Activated CD8-positive, alpha-beta memory T cell treated with anti-CD3 and anti-CD28 coated beads for 24 hours (primary cell): ENCODE measurements at regions not wholly inside any gene's neighbourhood (a gene's known extent, or its start where the extent isn't known, plus 50 kb on each side); places are given as distances from the start of the nearest gene placed in this dataset.
"Not testable (repeated sequence)": the region's sequence is repeated elsewhere in the genome, so short reads cannot be mapped to it uniquely, and the experiment has no call there.

ENCODE experiments used
- DNase-seq: peaks from one replicate; pipeline ENCODE4 v3.0.0-alpha.2; 2020

DNA sequence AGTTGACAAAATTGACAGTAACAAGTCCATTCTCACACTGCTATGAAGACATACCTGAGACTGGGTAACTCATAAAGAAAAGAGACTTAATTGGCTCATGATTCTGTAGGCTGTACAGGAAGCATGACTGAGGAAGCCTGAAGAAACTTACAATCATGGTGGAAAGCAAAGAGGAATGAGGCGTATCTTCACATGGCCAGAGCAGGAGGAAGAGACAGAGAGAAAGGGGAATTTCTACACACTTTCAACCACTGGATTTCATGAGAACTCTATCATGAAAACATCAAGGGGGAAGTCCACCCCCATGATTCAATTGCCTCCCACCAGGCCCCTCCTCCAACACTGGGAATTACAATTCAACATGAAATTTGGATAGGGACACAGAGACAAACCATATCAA is 758.4 kb upstream of the SLITRK1 start:
- DNase-seq: no peak

DNA sequence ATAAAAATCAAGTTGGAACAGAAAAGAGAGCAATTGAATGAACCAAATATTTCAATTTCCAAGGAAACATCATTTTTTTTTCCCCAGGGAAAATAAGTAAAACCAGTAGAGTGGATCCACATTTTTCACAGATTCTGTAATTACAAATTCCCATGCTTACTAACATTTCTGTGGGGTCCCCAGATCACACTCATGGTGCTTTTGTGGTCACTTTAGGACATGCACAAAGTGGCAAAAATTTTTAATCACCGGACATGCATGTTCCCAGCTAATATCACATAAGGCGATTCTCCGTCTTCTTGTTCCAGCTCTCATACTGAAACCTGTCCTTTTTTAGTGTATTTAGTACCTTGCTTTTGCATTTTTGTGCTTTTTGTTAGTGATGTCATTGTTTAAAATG is 748.2 kb upstream of the SLITRK1 start:
- DNase-seq: no peak

DNA sequence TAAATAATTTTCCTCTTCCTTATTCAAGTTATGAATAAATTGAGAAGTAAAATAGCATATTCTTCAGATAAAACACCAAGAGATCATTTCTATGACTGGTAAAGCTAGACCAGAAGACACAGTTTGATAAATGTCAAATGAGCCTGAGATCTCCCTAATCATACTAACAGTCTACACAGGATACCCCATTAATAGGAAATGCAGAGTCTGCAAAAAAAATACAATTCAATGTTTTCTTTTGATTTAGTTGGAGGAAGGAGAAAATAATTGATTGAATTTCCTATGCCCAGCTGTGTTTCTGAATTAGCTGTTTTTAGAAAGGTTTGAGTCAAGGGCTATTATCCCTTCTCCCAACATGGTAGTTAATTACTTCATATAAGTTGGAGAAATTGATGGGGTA is 734.6 kb upstream of the SLITRK1 start:
- no peak for DNase-seq

DNA sequence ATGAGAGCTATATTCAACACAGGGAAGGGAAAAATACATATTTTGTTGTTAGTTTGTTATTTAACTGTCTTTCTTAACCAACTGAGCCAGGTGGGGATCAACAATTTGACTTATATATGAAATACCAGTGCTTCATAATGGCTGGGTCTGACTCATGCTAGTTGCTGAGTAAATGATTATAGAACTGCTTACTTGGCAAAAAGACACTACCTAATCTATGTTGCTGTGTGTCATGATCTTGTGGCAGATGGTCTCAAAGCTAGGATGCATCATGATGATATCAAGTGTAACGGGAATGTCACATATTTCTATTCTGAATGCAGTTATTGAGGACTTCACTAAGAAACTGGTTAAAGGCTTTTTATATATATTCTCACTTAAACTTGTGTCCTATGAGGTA is 727.4 kb upstream of the SLITRK1 start:
- DNase-seq: no peak

DNA sequence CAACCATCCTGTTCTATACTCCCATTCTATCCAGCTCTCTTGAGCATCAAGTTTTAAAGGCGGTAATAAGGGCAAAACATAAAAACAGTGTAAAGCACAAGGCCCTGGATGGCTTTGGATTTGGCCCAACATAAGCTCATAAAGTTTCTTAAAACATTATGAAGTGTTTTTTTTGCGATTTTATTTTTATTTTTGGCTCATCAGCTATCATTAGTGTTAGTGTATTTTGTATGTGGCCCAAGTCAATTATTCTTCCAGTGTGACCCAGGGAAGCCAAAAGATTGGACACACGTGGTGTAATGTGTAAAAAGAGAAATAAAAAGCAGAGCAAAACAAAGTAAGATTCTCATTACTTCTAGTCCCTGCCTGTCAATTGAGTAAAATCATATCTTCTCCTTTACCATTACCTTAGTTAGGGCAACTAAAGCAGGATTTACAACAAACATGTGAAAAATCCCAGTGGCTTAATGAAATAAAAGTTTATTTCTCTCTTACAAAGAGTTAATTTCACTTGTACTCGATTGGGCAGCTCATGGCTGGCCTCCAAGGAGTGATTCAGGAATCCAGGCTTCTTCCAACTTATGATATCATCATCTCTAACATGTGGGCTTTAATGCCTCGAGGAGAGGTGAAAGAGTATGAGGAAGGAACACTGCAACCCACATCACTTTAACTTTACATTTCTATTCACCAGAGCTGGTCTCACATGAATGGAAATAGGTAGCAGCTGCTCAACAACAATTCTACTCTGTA is 725.2 kb upstream of the SLITRK1 start:
- no peak for DNase-seq

DNA sequence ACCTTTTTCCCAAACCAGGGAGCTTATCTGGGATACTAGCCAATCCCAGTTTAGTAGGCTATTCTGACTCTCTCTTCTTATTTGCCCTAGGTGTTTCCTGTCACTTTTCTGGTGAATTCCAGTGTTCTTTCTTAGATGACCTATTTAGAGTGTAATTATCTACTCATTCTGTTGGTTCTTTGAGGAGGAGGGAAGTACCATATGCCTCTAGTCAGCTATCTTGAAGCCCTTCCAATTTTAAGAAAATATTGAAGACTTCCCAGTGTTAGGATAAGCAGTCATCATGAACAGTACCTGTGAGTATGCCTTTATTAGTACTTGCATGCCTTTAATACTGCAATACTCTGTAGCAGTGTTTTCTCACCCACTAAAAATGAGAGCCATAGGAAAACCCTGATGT is 724.3 kb upstream of the SLITRK1 start:
- DNase-seq: no peak

DNA sequence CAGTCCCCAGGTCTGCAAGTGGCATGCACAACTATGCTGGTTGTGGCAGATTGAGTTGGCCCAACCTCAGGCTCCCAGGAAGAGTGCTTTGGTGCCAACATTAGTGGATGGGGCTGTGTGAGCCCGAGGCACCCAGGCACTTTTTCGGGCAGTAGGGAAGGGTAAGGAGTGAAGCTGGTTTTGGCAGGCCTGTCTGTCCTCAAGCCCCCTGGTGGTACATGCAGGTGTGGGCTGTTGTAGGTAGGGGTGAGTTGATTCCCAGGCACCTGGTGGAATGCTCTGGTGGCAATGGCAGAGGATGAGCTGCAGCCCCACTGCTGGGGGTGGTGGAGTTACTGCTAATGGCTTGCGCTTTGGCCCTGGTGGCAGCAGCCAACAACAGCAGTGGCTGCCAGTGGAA is 723.7 kb upstream of the SLITRK1 start:
- no peak for DNase-seq

DNA sequence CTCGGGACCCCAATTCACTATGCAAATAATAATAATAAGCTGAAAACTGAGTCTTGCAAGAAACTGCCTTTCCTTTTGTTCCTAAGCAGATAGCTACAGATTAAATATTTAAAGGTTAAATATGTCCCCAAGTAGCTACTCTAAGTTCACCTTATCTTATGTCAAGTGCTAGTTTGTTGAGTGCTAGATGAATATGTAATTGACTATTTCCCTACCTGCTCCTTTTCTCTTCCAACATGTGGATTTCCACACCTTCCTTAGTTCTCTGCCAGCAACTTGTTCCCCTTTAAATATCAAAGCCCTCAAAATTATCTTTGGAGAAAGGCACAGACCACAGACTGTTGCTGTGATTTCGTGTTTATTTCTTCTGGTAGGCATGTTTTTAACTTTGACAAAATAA is 709.2 kb upstream of the SLITRK1 start:
- no peak for DNase-seq

DNA sequence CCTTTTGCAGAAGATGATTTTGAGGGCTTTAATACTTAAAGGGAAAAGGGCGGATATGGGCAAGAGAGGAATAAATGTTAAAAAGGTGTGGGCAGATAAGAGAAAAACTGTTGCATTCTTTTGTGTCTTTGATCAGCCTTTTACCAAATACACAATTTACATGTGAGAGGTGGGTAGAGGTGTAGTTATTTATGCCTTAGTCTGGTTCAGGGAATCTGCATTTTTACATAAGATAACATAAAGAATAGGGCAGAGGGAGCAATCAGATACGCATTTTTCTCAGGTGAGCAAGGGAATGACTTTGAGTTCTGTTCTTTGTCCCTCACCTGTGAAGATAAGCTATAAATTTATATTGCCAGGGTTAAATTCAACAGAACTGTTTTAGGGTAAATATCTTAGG is 708.4 kb upstream of the SLITRK1 start:
- DNase-seq: no peak

DNA sequence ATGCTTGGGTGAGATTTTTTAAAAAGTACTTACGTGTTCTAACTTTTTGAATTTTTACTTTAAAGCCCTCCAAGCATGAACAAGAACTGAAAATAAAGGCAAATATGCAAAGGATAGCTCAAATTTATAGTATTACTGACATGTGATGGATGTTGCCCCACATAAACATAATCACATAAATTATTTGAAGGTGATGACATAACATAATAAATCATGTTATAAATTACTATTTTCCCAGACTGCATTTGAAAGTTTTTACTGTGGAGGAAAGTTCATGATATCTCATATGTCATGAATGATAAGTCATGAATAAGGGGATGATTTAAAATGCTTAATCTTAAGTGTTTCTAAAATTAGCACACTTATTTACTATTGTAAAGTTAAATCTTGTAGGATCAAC is 705.7 kb upstream of the SLITRK1 start:
- DNase-seq: no peak

DNA sequence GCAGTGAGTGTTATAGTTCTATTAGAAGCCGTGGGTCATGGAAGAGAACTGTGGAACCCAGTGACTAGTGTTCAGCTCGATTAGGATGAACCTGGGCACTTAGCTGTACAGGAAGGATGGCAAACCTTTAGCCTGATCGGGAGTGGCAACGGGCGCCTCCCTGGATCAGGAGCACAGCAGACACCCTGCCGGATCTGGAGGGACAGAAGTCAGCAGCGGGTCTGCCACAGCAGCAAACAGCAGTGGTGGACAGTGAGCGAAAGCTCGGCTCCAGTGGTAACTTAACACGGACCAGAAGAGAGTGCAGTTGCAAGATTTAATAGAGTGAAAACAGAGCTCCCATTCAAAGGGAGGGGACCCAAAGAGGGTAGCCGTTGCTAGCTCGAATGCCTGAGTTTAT is 697.6 kb upstream of the SLITRK1 start:
- not testable (repeated sequence) for DNase-seq

DNA sequence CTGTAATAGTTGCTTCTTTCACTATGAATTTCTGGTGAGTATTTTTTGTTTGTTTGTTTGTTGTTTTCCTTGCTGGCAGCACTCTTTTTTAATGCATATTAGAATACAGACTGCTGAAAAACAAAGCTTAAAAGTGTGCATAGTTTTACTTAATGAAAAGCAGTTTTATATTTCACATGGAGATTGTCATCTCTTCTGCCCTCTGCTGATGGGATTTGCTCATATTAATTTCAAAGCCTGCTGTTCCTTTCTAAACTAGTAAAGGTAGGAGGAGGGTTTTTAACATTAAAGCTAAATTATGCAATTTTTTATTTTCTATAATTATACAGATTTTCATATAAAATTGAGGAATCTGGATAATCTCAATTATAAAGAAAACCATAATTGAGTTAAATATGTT is 692.6 kb upstream of the SLITRK1 start:
- no peak for DNase-seq

DNA sequence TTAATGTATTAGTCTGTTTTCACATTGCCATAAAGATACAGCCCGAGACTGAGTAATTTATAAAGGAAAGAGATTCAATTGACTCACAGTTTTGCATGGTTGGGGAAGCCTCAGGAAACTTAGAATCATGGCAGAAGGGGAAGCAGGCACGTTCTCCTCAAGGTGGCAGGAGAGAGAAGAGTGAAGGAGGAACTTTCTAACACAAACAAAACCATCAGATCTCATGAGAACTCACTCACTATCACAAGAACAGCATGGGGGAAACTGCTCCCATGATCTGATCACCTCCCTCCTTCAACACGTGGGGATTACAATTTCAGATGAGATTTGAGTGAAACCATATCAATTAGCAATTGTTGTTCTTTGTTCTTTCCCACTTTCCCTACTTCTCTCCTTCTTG is 689.0 kb upstream of the SLITRK1 start:
- no peak for DNase-seq

DNA sequence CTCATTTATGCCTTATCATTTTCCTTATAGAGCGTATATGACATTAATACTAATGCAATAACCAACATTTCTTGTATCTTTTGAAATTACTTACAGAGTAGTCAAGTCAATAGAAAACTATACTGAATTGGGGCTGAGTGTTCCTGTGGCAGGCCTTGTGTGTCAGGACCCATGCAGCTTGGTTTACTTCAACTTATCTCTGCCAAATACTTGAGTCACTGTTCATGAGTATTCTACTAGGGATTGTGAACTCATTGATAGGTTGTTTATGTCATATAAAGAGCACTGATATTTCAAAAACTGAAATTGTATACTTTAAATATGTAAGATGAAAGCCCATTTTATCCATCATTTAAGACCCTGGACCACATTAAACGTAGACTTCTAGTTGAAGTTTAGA is 688.6 kb upstream of the SLITRK1 start:
- no peak for DNase-seq

DNA sequence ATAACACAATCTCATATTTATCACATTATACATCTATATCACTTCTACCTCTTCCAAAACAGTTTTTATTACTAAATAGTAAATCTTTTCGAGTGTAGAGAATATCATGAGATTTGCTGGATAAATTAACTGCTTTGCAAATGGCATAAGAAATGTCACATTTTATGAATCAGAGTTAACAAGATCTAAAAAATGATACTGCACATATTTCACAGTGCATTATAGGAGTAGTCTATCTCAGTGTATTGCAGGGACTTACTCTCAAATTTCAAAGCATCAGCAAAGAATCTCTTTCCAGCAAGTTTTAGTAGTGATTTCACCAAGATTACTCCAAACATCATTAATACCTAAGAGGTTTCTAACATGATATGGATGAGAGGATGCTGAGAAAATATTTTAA is 687.1 kb upstream of the SLITRK1 start:
- DNase-seq: no peak

DNA sequence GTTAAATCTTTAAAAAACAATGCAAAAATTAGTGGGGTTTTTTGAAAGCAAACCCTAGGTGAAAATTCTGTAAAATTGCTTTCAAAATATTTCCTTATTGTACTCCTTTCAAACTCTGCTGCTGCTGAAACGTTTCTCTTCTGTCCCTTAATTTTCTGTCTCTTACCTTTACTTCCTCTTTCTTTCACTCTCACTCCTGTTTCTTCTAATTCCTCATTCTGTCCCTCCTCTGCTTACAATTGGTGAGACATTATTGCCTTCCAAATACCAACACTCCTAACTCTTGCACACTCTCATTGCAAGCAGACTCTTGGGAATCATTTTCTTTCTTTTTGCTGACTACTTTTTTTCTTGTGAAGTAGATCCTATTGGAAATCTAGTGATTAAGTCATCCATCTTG is 685.6 kb upstream of the SLITRK1 start:
- no peak for DNase-seq

DNA sequence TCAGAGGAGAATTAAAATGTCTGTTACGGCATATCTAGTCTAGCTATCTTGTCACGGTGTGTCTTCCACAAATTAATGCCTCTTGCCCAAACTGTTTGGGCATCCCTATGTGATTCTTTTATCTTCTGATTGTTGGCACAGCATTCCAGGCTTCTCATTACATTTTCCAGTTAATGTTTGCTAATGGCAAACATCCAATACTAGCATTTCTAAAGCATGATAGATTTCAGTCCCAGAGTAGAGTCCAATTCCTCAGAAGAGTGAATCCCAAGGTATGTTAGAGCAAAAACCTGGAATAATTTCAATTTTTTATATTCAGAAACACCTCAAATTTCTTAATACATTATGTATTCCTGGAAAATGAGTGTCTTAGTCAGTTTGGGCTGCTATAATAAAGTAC is 684.5 kb upstream of the SLITRK1 start:
- DNase-seq: no peak

DNA sequence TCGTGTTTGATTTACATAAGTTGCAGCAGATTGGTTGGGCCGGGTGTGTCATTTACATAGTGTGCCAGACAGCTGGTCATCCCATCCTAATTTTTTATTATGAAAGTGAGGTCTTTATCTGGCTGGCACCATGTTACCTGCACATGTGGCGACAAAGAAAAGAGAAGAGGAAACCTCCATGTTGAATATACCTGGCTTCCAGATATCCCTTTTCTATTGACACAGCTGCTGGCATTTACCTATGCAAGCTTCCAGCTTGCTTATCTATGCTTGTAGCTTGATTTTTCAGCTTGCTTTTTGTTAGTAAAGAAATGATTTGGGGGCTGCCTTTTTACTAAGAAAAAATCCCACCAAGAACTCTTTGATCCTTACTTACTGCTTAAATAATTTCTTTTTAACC is 681.3 kb upstream of the SLITRK1 start:
- no peak for DNase-seq

DNA sequence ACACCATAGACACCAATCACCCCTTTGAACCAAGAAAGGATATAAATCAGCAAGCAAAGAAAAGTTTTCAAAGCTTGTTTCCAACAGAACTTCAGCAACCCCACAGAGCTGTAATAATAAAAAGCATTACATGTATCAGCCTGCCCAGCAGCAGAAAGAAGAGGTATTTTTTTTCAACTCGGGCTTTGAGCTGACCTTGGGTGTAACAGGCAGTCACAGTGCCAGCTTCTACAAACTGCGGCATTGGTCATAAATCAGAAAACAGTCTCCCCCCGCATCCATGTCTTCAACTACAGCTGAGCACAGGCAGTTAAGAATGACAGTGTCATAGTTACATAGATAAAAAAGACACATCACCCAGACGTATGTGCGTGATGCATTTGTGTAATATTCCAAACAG is 671.0 kb upstream of the SLITRK1 start:
- no peak for DNase-seq

DNA sequence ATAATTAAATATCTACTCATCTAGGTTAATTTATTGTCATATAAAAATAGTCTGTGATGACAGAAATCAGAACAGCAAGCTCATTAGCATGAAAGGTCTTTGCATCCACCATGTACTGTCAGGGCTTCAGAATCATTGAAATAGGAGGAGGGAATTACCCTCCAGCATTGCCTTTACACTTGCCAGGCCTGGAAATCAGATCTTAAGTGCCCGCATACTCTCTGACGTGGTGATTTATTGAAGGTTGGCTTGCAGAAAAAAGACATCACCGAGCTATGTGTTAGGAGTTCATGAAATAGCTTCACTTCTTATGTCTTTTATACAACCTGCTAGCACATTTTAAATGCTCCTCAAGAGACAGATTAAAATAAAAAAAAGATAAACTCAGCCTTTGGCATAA is 661.7 kb upstream of the SLITRK1 start:
- no peak for DNase-seq

DNA sequence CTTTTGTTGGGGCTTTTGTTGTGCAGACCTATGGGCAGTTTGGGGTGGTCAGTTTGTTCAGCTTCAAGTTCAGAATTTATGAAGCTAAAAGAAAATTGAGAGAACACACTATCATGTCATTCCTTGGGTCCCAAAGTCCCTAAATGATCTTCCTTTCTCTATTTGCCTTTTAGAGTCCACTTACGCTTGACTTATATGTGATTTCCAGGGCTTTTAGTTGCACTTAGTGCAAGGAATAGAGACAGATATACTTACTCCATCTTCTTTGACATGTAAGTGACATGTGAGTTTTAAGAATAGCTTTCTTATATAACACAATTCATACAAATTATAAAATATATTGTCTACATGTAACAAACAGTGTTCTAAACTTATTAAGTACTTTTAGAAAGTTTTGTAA is 660.1 kb upstream of the SLITRK1 start:
- no peak for DNase-seq

DNA sequence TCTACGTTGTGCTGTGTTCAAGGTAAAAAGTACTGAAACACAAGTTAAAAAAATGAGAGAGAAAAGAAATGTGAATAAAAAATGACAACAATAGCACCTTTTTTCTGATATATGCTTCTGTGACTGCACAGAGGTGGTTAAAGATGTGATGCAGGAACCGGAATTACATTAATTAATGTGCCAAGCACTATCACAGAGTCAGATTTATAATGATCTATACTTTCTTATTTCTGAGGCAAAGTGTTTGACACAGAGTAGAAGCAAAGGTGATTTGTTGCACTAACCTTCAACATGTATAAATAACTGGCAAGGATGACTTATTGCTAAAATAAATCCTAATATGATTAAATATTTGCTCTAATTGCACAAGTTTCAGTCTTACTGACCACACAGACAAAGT is 654.6 kb upstream of the SLITRK1 start:
- no peak for DNase-seq

DNA sequence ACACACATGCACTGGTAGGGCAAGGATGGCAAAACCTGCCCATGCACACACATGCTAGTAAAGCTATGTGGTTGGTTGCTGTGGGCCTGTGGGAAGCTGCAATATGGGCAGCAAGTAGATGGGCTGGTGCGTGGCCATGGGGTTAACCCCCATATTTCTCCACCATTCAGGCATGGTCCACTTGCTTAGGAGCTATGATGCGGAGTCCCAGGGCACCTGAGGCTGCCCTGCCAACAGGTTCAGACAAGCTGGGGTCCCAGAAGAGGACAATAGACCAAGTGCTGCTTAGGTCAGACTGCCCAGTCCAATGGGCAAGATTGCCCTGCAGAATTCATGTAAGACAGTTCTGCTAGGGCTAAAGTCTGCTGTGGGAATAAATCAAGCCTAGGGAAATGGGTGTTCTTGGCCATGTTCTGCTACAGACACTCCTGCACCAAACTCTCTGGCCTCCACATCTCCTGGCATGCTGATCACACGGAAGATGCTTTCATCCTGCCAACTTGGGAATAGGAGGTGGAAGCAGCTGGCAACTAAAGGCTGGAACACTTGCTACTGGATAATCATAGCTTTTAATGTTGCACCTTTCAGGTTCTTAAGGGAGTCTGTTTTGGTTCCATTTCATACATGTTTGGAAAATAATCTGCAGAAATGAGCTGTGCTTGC is 646.3 kb upstream of the SLITRK1 start:
- no peak for DNase-seq

DNA sequence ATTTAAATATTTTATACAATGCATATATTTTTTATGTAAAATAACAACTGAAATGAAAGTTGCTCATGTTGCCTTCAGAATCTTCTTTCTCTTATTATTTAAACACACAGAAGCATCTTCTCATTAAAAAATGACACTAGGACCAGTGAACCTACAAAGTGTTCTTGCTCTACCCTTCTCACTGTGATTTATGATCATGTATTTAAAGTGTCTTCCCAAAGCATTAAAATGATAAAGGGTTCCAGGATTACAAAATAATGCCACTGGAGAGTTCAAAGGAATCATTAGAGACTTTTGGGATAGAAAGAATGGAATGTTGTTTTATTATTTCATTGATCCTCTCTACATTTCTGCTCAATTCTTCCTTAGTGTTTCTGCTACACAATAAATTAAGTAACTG is 643.6 kb upstream of the SLITRK1 start:
- no peak for DNase-seq

DNA sequence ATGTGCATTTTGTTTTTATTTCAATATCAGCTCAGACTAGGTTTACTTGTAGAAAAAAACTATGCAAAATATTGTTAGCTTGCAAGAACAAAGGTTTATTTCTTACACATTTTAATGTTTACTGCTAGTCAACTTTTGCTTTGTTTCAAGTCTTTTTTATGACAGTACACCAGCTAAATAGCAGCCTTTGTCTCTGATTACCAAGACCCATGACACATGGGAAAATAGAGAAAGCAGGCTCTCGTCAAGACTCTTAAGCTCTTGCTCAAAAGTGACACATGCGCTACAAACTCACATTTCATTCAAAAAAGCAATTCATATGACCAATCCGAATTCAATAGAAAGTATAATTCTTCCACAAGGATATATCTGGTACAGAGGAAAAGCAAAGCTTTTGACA is 642.3 kb upstream of the SLITRK1 start:
- DNase-seq: no peak
